WTC11 (cell line): ENCODE measurements at regions not wholly inside any gene's neighbourhood (a gene's known extent, or its start where the extent isn't known, plus 50 kb on each side); places are given as distances from the start of the nearest gene placed in this dataset.

Experiments used
- ATAC-seq: fragments of 200-7000 bp; cut with Tn5 transposase; 2 replicates; pipeline ENCODE4 v1.10.0; 2021; ENCODE audit warnings: mild to moderate bottlenecking, moderate library complexity
- CTCF ChIA-PET: fragments of 300-600 bp; sonication (Branson Sonifier 250); formaldehyde crosslinking; loops from one replicate; lab custom pipeline; 2021; ENCODE audit warnings: antibody characterized with exemption; lab: Charles Lee
- POLR2A ChIA-PET: fragments of 350-600 bp; sonication (Branson Sonifier 250); formaldehyde crosslinking; loops from one replicate; lab custom pipeline; 2021; ENCODE audit warnings: antibody characterized with exemption; lab: Charles Lee
- DNase-seq: peaks from one replicate; pipeline ENCODE4 v3.0.0; 2021; ENCODE audit warnings: low spot score
- H3K27ac Mint-ChIP-seq: 2 replicates; pipeline ENCODE4 v1.8.0; 2021; ENCODE audit warnings: mixed read lengths
- H3K27me3 Mint-ChIP-seq: 2 replicates; pipeline ENCODE4 v1.8.0; 2021; ENCODE audit warnings: low read depth, mild to moderate bottlenecking, moderate library complexity, mixed read lengths
- H3K36me3 Mint-ChIP-seq: 2 replicates; pipeline ENCODE4 v1.8.0; 2021; ENCODE audit warnings: mixed read lengths
- H3K4me1 Mint-ChIP-seq: 2 replicates; pipeline ENCODE4 v1.8.0; 2022; ENCODE audit warnings: mixed read lengths
- H3K4me3 Mint-ChIP-seq: 2 replicates; pipeline ENCODE4 v1.8.0; 2021; ENCODE audit warnings: mild to moderate bottlenecking, moderate library complexity, mixed read lengths
- H3K9me3 Mint-ChIP-seq: 2 replicates; pipeline ENCODE4 v1.8.0; 2021; ENCODE audit warnings: mixed read lengths
- AFF4 ChIP-seq: sonication (generic); formaldehyde crosslinking; IDR thresholded peaks from 2 replicates; pipeline ENCODE4 v1.8.1; 2023; ENCODE audit warnings: mild to moderate bottlenecking, missing genetic modification reagents, borderline replicate concordance
- ATF6 ChIP-seq: sonication (generic); formaldehyde crosslinking; IDR thresholded peaks from 2 replicates; pipeline ENCODE4 v1.8.1; 2023; ENCODE audit warnings: mild to moderate bottlenecking, missing genetic modification reagents
- CREM ChIP-seq: sonication (generic); formaldehyde crosslinking; IDR thresholded peaks from 2 replicates; pipeline ENCODE4 v1.8.1; 2022; ENCODE audit warnings: mild to moderate bottlenecking, missing genetic modification reagents, moderate library complexity
- E2F1 ChIP-seq: sonication (generic); formaldehyde crosslinking; IDR thresholded peaks from 2 replicates; pipeline ENCODE4 v1.8.0; 2022; ENCODE audit warnings: mild to moderate bottlenecking, missing genetic modification reagents
- E2F5 ChIP-seq: sonication (generic); formaldehyde crosslinking; IDR thresholded peaks from 2 replicates; pipeline ENCODE4 v1.8.1; 2022; ENCODE audit warnings: mild to moderate bottlenecking, moderate library complexity, missing genetic modification reagents
- ESRRA ChIP-seq: sonication (generic); formaldehyde crosslinking; IDR thresholded peaks from 2 replicates; pipeline ENCODE4 v1.8.1; 2022; ENCODE audit warnings: mild to moderate bottlenecking, missing genetic modification reagents, borderline replicate concordance
- FOXK1 ChIP-seq: sonication (generic); formaldehyde crosslinking; IDR thresholded peaks from 2 replicates; pipeline ENCODE4 v1.8.0; 2022; ENCODE audit warnings: mild to moderate bottlenecking, moderate library complexity, missing genetic modification reagents
- JAZF1 ChIP-seq: fragments of 250-450 bp; sonication (Bioruptor Pico); IDR thresholded peaks from 2 replicates; pipeline ENCODE4 v1.9.0; 2021; ENCODE audit warnings: moderate library complexity, mild to moderate bottlenecking, inconsistent platforms
- KAT7 ChIP-seq: sonication (generic); formaldehyde crosslinking; IDR thresholded peaks from 2 replicates; pipeline ENCODE4 v1.8.1; 2023; ENCODE audit warnings: missing genetic modification reagents, mild to moderate bottlenecking, borderline replicate concordance
- MXD4 ChIP-seq: fragments of 250-450 bp; sonication (Bioruptor Pico); IDR thresholded peaks from 2 replicates; pipeline ENCODE4 v1.8.0; 2021; ENCODE audit warnings: mild to moderate bottlenecking, moderate library complexity, borderline replicate concordance
- NFE2L1 ChIP-seq: sonication (generic); formaldehyde crosslinking; IDR thresholded peaks from 2 replicates; pipeline ENCODE4 v1.8.1; 2023; ENCODE audit warnings: missing genetic modification reagents
- PRRX2 ChIP-seq: fragments of 250-450 bp; sonication (Bioruptor Pico); IDR thresholded peaks from 2 replicates; pipeline ENCODE4 v1.8.0; 2021; ENCODE audit warnings: mild to moderate bottlenecking
- SP1 ChIP-seq: sonication (generic); formaldehyde crosslinking; conservative IDR thresholded peaks from 2 replicates; pipeline ENCODE4 v1.8.1; 2022; ENCODE audit warnings: missing genetic modification reagents
- ZBTB43 ChIP-seq: sonication (generic); formaldehyde crosslinking; IDR thresholded peaks from 2 replicates; pipeline ENCODE4 v1.8.1; 2023; ENCODE audit warnings: mild to moderate bottlenecking, missing genetic modification reagents
- ZNF396 ChIP-seq: fragments of 250-450 bp; sonication (Bioruptor Pico); IDR thresholded peaks from 2 replicates; pipeline ENCODE4 v1.8.0; 2021; ENCODE audit warnings: mild to moderate bottlenecking, moderate library complexity, borderline replicate concordance
- ZNF512 ChIP-seq: sonication (generic); formaldehyde crosslinking; IDR thresholded peaks from 2 replicates; pipeline ENCODE4 v1.8.1; 2022; ENCODE audit warnings: missing genetic modification reagents, borderline replicate concordance
- TF ChIP-seq, protein P1 (sequence below): fragments of 250-450 bp; sonication (Bioruptor Pico); IDR thresholded peaks from 2 replicates; pipeline ENCODE4 v2.1.2; 2022; ENCODE audit warnings: mild to moderate bottlenecking, moderate library complexity
- TF ChIP-seq, protein P2 (sequence below): fragments of 250-450 bp; sonication (Bioruptor Pico); conservative IDR thresholded peaks from 2 replicates; pipeline ENCODE4 v1.9.0; 2021; ENCODE audit warnings: mild to moderate bottlenecking
- TF ChIP-seq, protein P3 (sequence below): sonication (generic); formaldehyde crosslinking; IDR thresholded peaks from 2 replicates; pipeline ENCODE4 v1.8.0; 2023; ENCODE audit warnings: mild to moderate bottlenecking, missing genetic modification reagents

GRCh38 chr12:67818459-67818903, 169.9 kb downstream of the DYRK2 start (continued):
- no peak for TF ChIP-seq KAT7 (CRISPR knock-in tag)
- no peak for TF ChIP-seq FOXK1 (CRISPR knock-in tag)
- no peak for TF ChIP-seq ESRRA (CRISPR knock-in tag)
- TF ChIP-seq ATF6 (CRISPR knock-in tag) = no peak
- TF ChIP-seq, protein P1, sequence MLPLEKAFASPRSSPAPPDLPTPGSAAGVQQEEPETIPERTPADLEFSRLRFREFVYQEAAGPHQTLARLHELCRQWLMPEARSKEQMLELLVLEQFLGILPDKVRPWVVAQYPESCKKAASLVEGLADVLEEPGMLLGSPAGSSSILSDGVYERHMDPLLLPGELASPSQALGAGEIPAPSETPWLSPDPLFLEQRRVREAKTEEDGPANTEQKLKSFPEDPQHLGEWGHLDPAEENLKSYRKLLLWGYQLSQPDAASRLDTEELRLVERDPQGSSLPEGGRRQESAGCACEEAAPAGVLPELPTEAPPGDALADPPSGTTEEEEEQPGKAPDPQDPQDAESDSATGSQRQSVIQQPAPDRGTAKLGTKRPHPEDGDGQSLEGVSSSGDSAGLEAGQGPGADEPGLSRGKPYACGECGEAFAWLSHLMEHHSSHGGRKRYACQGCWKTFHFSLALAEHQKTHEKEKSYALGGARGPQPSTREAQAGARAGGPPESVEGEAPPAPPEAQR = no peak
- no peak for TF ChIP-seq E2F5 (CRISPR knock-in tag)
- TF ChIP-seq ZNF396 (CRISPR knock-in tag) = no peak
- no peak for TF ChIP-seq MXD4 (CRISPR knock-in tag)
- TF ChIP-seq E2F1 = no peak
- no peak for TF ChIP-seq CREM (CRISPR knock-in tag)
- TF ChIP-seq SP1 (CRISPR knock-in tag) = no peak
- TF ChIP-seq, protein P2, sequence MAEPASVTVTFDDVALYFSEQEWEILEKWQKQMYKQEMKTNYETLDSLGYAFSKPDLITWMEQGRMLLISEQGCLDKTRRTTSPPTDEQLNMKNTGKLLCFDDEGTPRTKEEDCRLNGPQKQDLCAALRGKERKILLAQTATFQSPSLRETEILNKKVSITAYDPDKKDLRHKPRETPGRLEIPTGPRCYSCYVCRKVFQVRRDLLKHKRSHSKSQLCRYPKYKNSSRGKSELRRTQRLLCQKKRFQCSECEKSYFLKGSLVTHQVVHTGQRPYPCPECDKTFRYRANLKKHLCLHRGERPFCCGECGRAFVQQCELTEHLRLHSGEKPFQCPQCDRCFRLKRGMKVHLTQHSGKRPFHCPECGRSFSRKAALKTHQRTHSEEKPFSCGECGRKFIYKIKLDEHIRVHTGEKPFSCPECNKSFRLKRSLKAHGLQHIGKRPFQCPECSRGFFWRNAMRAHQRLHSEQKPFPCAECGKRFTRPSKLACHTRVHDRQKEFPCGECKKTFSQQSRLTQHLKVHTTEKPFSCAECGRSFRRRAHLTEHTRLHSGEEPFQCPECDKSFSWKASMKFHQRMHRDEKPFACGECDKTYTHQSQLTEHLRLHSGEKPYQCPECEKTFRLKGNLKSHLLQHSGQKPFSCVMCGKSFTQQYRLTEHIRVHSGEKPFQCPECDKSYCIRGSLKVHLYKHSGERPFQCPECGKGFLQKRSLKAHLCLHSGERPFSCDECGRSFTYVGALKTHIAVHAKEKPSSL (CRISPR knock-in tag) = no peak

- no peaks in the 10 kb centered on the region for H3K27me3 Mint-ChIP-seq
- ATAC-seq (no peak), DNase-seq (no peak)
- H3K36me3 Mint-ChIP-seq = peaks cover 20% of the 10 kb centered on the region
- no peak overlapping the region for H3K4me3 Mint-ChIP-seq
- no peak overlapping the region for H3K27ac Mint-ChIP-seq
- H3K9me3 Mint-ChIP-seq = peaks cover 29% of the 10 kb centered on the region
- ChIA-PET CTCF (no interaction called here), POLR2A (no interaction called here)
- H3K4me1 Mint-ChIP-seq = no peaks in the 10 kb centered on the region
- TF ChIP-seq PRRX2 (CRISPR knock-in tag) = no peak
- no peak for TF ChIP-seq ZBTB43 (CRISPR knock-in tag)
- no peak for TF ChIP-seq ZNF512
- TF ChIP-seq, protein P3, sequence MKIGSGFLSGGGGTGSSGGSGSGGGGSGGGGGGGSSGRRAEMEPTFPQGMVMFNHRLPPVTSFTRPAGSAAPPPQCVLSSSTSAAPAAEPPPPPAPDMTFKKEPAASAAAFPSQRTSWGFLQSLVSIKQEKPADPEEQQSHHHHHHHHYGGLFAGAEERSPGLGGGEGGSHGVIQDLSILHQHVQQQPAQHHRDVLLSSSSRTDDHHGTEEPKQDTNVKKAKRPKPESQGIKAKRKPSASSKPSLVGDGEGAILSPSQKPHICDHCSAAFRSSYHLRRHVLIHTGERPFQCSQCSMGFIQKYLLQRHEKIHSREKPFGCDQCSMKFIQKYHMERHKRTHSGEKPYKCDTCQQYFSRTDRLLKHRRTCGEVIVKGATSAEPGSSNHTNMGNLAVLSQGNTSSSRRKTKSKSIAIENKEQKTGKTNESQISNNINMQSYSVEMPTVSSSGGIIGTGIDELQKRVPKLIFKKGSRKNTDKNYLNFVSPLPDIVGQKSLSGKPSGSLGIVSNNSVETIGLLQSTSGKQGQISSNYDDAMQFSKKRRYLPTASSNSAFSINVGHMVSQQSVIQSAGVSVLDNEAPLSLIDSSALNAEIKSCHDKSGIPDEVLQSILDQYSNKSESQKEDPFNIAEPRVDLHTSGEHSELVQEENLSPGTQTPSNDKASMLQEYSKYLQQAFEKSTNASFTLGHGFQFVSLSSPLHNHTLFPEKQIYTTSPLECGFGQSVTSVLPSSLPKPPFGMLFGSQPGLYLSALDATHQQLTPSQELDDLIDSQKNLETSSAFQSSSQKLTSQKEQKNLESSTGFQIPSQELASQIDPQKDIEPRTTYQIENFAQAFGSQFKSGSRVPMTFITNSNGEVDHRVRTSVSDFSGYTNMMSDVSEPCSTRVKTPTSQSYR = no peak
- TF ChIP-seq KAT7 (CRISPR knock-in tag) = no peak
- TF ChIP-seq AFF4 (CRISPR knock-in tag) = no peak
- TF ChIP-seq JAZF1 (CRISPR knock-in tag) = no peak
- no peak for TF ChIP-seq NFE2L1 (CRISPR knock-in tag)
Observed at GRCh38 chr12:67819902-67820301, 169.3 kb upstream of the IFNG-AS1 start.
